ENCODE measurements at regions not wholly inside any gene's neighbourhood (a gene's known extent, or its start where the extent isn't known, plus 50 kb on each side); places are given as distances from the start of the nearest gene placed in this dataset.

GRCh38 chr3:73245459-73245858 is 184.0 kb downstream of the EBLN2 start:
- H3K36me3 Mint-ChIP-seq: peaks cover 3% of the 10 kb centered on the region; the same call in 1 of the 2 replicates
- TF ChIP-seq MLX (CRISPR knock-in tag; IDR thresholded peaks at IDR 0.05) (no peak), GABPB1 (CRISPR knock-in tag; IDR thresholded peaks at IDR 0.05) (no peak), MAX (CRISPR knock-in tag; IDR thresholded peaks at IDR 0.05) (no peak), ZNF425 (CRISPR knock-in tag; conservative IDR thresholded peaks at IDR 0.05) (no peak), AR (CRISPR knock-in tag; IDR thresholded peaks at IDR 0.05) (no peak), IRF2 (CRISPR knock-in tag; IDR thresholded peaks at IDR 0.05; ENCODE audit: borderline replicate concordance, low read depth) (no peak), NR2C2 (CRISPR knock-in tag; IDR thresholded peaks at IDR 0.05) (no peak), PRDM15 (CRISPR knock-in tag; IDR thresholded peaks at IDR 0.05) (no peak), IRF1 (CRISPR knock-in tag; IDR thresholded peaks at IDR 0.05) (no peak), ATF1 (CRISPR knock-in tag; IDR thresholded peaks at IDR 0.05) (no peak), GTF2I (CRISPR knock-in tag; conservative IDR thresholded peaks at IDR 0.05) (no peak), NFE2L1 (CRISPR knock-in tag; IDR thresholded peaks at IDR 0.05) (no peak), ZNF512 (CRISPR knock-in tag; IDR thresholded peaks at IDR 0.05; ENCODE audit: borderline replicate concordance) (no peak), JAZF1 (CRISPR knock-in tag; IDR thresholded peaks at IDR 0.05) (no peak)
- no peaks in the 10 kb centered on the region for H3K27me3 Mint-ChIP-seq (ENCODE audit: low read depth)
- ATAC-seq (no peak), DNase-seq (ENCODE audit: low spot score) (no peak)
- no peak overlapping the region for H3K27ac Mint-ChIP-seq
- POLR2A ChIA-PET: no interaction called here
- H3K4me3 Mint-ChIP-seq: no peak overlapping the region
- CTCF ChIA-PET: no interaction called here
- H3K9me3 Mint-ChIP-seq: peaks cover 7% of the 10 kb centered on the region
- H3K4me1 Mint-ChIP-seq: no peaks in the 10 kb centered on the region

Measured in WTC11 (cell line).